ENCODE measurements at regions not wholly inside any gene's neighbourhood (a gene's known extent, or its start where the extent isn't known, plus 50 kb on each side); places are given as distances from the start of the nearest gene placed in this dataset.
A peak's percentile ranks its signal among the peaks of the same experiment; 100 is the strongest.

DNA sequence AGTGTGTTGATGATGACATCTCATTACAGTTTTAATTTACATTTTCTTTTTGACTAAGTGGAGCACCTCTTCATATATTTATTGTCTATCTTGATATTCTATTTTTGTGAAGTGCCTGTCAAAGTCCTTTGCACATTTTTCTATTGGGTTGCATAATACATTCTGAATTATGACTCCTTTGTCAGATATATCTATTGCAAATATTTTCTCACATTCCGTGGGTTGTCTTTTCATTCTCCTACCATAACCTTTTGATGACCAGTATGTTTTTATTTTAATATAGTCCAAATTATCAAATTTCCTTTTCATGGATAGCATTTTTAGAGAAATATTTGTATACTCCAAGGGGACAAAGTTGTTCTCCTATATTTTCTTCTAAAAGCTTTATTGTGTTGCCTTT is 126.4 kb downstream of the PJA1 start:
- H3K9ac ChIP-seq (ENCODE audit: insufficient read depth in 1 of 2, low read length in 2 of 2): no peak overlapping the region
- ATAC-seq (ENCODE audit: insufficient read depth, low FRiP score): no peak
- H3K4me3 ChIP-seq: no peak overlapping the region
- H3K9me3 ChIP-seq (ENCODE audit: control insufficient read depth in 4 of 4, insufficient read depth in 3 of 4, low read length in 3 of 4): peaks cover 0 to 3% (median 0%) of the 10 kb centered on the region in 4 donors
- WGBS, 2 donors: 80 to 88% methylated on average over 1 of the region's 1 CpG
- no peak for DNase-seq
- no peak for TF ChIP-seq CTCF (IDR thresholded peaks at IDR 0.05; ENCODE audit: control extremely low read depth, extremely low read depth)
- H3K4me1 ChIP-seq (ENCODE audit: control insufficient read depth in 5 of 5, insufficient read depth in 5 of 5, low read length in 5 of 5): peaks cover 0 to 14% (median 0%) of the 10 kb centered on the region in 5 donors
- H3K36me3 ChIP-seq (ENCODE audit: control insufficient read depth in 4 of 4, insufficient read depth in 4 of 4, low read length in 4 of 4): no peaks in the 10 kb centered on the region
- no peak overlapping the region for H3K27ac ChIP-seq (ENCODE audit: low read depth in 1 of 2, low read length in 1 of 2)
- no peaks in the 10 kb centered on the region for H3K27me3 ChIP-seq (ENCODE audit: control insufficient read depth in 3 of 3, insufficient read depth in 3 of 3, low read length in 2 of 3)

DNA sequence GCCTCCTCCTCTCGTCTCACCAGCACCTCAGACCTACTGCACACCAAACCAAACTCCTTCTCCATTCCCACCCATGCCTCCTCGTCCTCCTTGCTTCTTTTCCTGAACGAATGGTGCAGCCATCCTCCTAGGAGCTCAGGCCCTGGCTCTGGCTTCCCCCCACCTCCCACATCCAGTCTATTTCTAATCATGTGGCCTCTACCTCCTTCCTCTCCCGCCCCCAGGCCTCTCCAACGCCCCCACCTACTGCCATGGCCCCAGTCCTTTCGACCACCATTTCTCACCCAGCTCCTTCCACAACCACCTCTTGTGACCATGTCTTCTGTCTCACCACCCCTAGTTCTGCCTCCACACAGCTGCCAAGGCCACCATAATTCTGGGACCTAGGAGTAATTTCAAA is 127.1 kb downstream of the PJA1 start:
- 70 to 88% methylated on average over 6 of the region's 6 CpGs for WGBS, 2 donors
- Histone ChIP-seq H3K9me3 (ENCODE audit: control insufficient read depth in 4 of 4, insufficient read depth in 3 of 4, low read length in 3 of 4) (peaks cover 0 to 3% (median 0%) of the 10 kb centered on the region in 4 donors), H3K36me3 (ENCODE audit: control insufficient read depth in 4 of 4, insufficient read depth in 4 of 4, low read length in 4 of 4) (no peaks in the 10 kb centered on the region), H3K27ac (ENCODE audit: low read depth in 1 of 2, low read length in 1 of 2) (no peak overlapping the region), H3K27me3 (ENCODE audit: control insufficient read depth in 3 of 3, insufficient read depth in 3 of 3, low read length in 2 of 3) (no peaks in the 10 kb centered on the region), H3K4me3 (no peak overlapping the region), H3K4me1 (ENCODE audit: control insufficient read depth in 5 of 5, insufficient read depth in 5 of 5, low read length in 5 of 5) (peaks cover 0 to 18% (median 0%) of the 10 kb centered on the region in 5 donors), H3K9ac (ENCODE audit: insufficient read depth in 1 of 2, low read length in 2 of 2) (no peak overlapping the region)
- ATAC-seq (ENCODE audit: insufficient read depth, low FRiP score): no peak
- DNase-seq: no peak
- no peak for TF ChIP-seq CTCF (IDR thresholded peaks at IDR 0.05; ENCODE audit: control extremely low read depth, extremely low read depth)

GRCh38 chrX:69037786-69038185 is 127.5 kb downstream of the PJA1 start:
- no peak for TF ChIP-seq CTCF (IDR thresholded peaks at IDR 0.05; ENCODE audit: control extremely low read depth, extremely low read depth)
- Histone ChIP-seq H3K36me3 (ENCODE audit: control insufficient read depth in 4 of 4, insufficient read depth in 4 of 4, low read length in 4 of 4) (no peaks in the 10 kb centered on the region), H3K27ac (ENCODE audit: low read depth in 1 of 2, low read length in 1 of 2) (no peak overlapping the region), H3K4me1 (ENCODE audit: control insufficient read depth in 5 of 5, insufficient read depth in 5 of 5, low read length in 5 of 5) (peaks cover 0 to 18% (median under 1%) of the 10 kb centered on the region in 5 donors), H3K9ac (ENCODE audit: insufficient read depth in 1 of 2, low read length in 2 of 2) (no peak overlapping the region), H3K4me3 (no peak overlapping the region), H3K27me3 (ENCODE audit: control insufficient read depth in 3 of 3, insufficient read depth in 3 of 3, low read length in 2 of 3) (no peaks in the 10 kb centered on the region), H3K9me3 (ENCODE audit: control insufficient read depth in 4 of 4, insufficient read depth in 3 of 4, low read length in 3 of 4) (peaks cover 0 to 3% (median 0%) of the 10 kb centered on the region in 4 donors)
- DNase-seq: peak in 1 of 3 donors; percentile 7
- no peak for ATAC-seq (ENCODE audit: insufficient read depth, low FRiP score)
- 85 to 100% methylated on average over 3 of the region's 3 CpGs for WGBS, 2 donors
